ENCODE measurements at regions not wholly inside any gene's neighbourhood (a gene's known extent, or its start where the extent isn't known, plus 50 kb on each side); places are given as distances from the start of the nearest gene placed in this dataset.
"Not testable (repeated sequence)": the region's sequence is repeated elsewhere in the genome, so short reads cannot be mapped to it uniquely, and the experiment has no call there.

DNA sequence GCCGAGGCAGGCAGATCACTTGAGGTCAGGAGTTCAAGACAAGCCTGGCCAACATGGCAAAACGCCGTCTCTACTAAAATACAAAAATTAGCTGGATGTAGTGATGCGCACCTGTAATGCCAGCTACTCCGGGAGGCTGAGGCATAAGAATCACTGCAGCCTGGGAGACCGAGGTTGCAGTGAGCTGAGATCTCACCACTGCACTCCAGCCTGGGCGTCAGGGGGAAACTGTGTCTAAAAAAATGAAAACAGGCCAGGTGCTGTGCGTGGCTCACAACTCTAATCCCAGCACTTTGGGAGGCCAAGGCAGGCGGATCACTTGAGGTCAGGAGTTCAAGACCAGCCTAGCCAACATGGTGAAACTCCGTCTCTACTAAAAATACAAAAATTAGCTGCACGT lies 69.9 kb downstream of the C9orf50 start:
- H3K36me3 Mint-ChIP-seq; H3K4me3 Mint-ChIP-seq; H3K9me3 Mint-ChIP-seq; ATAC-seq (ENCODE audit: low read depth); H3K4me1 Mint-ChIP-seq; H3K27ac Mint-ChIP-seq; POLR2A ChIA-PET: not testable (repeated sequence)
- peak; percentile 20 for DNase-seq
- H3K27me3 Mint-ChIP-seq: peaks cover 40% of the 10 kb centered on the region

DNA sequence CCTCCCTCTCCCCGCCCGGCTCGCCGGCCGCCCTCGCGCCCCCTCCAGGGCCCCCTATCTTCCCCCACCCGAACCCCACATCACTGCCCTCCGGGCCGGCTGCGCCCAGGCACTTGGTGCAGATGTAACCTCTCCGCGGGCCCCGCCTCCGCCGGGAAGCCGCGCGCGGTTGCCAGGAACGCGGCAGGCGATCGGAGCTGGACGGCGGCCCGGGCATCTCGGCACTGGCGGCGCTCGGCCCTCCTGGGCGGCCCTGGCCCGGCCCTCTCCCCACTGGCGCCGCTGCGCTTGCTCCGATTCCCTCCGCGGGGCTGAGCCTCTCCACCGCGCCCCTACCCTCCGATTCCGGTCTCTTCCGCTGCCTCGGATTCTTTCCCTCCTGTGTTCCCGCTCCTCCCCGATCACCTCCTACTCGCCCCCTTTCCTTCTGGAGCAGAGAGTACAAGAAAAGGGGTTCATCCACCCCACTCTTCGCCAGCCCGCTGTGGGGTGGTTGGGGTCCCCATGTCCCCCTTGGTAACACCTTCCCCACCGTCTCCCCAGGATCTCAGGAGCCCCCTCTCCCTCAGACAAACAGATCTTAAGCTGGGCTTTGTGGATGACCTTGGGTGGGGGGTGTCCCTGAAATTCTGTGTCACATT lies 70.6 kb downstream of the C9orf50 start:
- DNase-seq: no peak
- H3K4me3 Mint-ChIP-seq: peak overlapping the region; percentile 74
- H3K36me3 Mint-ChIP-seq: no peaks in the 10 kb centered on the region
- no peak overlapping the region for H3K27ac Mint-ChIP-seq
- no peaks in the 10 kb centered on the region for H3K9me3 Mint-ChIP-seq
- POLR2A ChIA-PET: interaction anchor here (1.1 kb wide), 1 partner anchor 55 kb away, joined by 3 read pairs; no protein-coding TSS in a partner anchor
- peaks cover 5% of the 10 kb centered on the region for H3K4me1 Mint-ChIP-seq
- ATAC-seq (ENCODE audit: low read depth): peak; percentile 28
- H3K27me3 Mint-ChIP-seq: peaks cover 45% of the 10 kb centered on the region

DNA sequence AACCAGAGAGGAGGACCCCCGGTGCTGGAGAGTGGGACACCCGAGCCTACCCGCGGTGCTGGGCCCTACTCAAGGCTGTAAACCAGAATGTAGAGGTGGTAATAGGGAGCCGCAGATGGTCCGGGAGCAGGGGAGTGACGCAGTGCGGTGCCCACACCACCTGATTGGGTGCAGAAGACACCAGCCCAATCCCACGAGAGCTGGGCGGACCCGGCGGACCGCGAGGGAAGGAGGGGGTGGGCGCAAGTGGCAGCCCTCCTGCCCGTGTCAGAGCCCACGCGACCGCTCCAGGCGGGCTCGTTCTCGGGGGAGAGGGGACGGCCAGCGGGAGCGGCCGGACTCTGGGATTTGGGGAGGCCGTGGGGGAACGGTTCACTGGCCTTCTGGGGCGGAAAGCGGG lies 71.2 kb downstream of the C9orf50 start:
- Mint-ChIP-seq H3K9me3 (no peaks in the 10 kb centered on the region), H3K36me3 (no peaks in the 10 kb centered on the region), H3K4me1 (peaks cover 5% of the 10 kb centered on the region), H3K27me3 (peaks cover 48% of the 10 kb centered on the region), H3K4me3 (peak overlapping the region; percentile 66), H3K27ac (no peak overlapping the region)
- POLR2A ChIA-PET: interaction anchor here (1.1 kb wide), 1 partner anchor 56 kb away, joined by 3 read pairs; no protein-coding TSS in a partner anchor
- no peak for ATAC-seq (ENCODE audit: low read depth)
- no peak for DNase-seq

DNA sequence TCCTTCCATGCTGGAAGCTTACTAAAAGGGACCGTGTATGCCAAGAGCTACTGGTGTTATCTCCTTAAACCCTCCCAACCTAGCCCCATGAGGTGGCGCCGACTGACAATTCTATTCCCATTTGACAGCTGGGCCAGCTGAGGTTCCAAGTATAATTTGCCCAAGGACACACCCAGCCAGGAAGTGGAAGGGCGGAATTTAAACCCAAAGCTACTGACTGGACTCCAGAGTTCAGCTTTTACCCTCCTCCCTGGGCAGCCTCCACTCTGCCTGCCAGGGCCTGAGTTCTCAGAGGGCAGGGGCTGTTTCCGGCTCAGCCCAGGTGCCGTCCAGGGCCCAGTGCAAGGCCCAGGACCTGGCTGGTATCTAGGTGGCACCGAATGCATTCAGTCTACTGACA lies 71.8 kb downstream of the C9orf50 start:
- ATAC-seq (ENCODE audit: low read depth) (no peak), DNase-seq (no peak)
- Mint-ChIP-seq H3K36me3 (no peaks in the 10 kb centered on the region), H3K27ac (no peak overlapping the region), H3K4me3 (peak overlapping the region; percentile 66), H3K9me3 (no peaks in the 10 kb centered on the region), H3K27me3 (peaks cover 48% of the 10 kb centered on the region), H3K4me1 (peaks cover 5% of the 10 kb centered on the region)
- POLR2A ChIA-PET: no interaction called here

DNA sequence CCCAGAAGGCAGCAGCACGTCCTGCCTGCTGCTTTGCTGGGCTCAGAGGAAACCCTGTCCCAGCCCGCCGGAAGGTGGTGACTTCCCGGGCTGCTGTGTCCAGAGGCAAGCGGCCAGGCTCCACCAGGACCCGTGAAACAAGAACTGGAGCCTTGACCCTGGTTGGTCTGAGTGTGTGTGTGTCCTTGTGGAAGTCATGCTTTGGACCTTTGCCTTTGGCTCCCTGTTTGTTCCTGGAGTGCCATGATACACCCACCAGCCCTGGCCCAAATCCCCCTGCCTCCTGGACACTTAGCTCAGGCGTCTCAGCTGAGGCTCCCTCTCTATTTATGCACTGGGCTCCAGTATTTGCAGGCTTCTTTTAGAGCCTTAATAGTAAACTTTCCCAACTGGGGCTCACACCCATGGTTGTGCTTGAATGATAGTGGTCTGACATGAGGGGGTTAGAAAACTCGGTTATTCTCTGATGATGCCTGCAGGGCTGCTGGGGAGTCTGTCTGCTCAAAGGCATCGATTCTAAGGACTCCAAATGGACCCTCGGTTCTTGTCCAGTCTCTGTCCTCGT lies 72.2 kb downstream of the C9orf50 start:
- Mint-ChIP-seq H3K27me3 (peaks cover 46% of the 10 kb centered on the region), H3K36me3 (no peaks in the 10 kb centered on the region), H3K27ac (no peak overlapping the region), H3K4me1 (peaks cover 5% of the 10 kb centered on the region), H3K4me3 (no peak overlapping the region), H3K9me3 (no peaks in the 10 kb centered on the region)
- DNase-seq: no peak
- ATAC-seq (ENCODE audit: low read depth): no peak
- POLR2A ChIA-PET: interaction anchor here (1.0 kb wide), 1 partner anchor 408 kb away, joined by 3 read pairs; no protein-coding TSS in a partner anchor

DNA sequence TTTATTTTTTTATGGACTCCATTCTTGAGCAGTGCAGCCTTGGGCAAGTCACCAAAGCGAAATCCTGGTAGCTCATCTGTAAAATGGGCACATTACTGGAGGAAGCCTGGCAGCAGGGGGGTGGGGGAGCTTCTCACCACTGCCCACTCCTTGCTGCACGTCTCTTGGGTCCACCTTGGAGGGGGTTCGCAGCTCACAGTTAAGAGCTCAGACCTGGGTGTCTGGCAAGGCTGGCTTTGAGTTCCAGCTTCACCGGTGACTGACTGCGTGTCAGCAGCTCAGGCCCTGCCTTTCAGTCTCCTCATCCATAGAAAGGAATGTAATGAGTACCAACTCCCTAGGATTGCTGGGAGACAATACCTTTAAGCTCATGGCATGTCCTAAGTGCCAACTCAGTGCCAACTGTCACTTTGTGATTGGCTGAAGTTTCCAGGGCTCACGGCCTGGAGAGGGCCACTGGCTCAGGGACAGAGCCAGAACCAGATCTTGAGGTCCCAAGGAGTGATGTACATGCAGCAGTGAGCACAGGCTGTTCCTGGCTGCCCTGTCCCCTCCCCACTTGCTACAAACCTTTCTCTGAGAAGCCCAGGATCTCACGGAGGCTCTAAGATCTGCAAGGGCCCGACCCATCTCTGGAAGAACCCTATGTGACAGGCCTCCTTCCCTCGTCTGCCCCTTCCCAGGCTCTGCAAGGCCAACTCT lies 72.9 kb downstream of the C9orf50 start:
- POLR2A ChIA-PET: interaction anchor here (1.0 kb wide), 1 partner anchor 408 kb away, joined by 3 read pairs; no protein-coding TSS in a partner anchor
- no peaks in the 10 kb centered on the region for H3K36me3 Mint-ChIP-seq
- no peak overlapping the region for H3K27ac Mint-ChIP-seq
- DNase-seq (no peak), ATAC-seq (ENCODE audit: low read depth) (no peak)
- peaks cover 5% of the 10 kb centered on the region for H3K4me1 Mint-ChIP-seq
- H3K9me3 Mint-ChIP-seq: no peaks in the 10 kb centered on the region
- peaks cover 49% of the 10 kb centered on the region for H3K27me3 Mint-ChIP-seq
- no peak overlapping the region for H3K4me3 Mint-ChIP-seq

DNA sequence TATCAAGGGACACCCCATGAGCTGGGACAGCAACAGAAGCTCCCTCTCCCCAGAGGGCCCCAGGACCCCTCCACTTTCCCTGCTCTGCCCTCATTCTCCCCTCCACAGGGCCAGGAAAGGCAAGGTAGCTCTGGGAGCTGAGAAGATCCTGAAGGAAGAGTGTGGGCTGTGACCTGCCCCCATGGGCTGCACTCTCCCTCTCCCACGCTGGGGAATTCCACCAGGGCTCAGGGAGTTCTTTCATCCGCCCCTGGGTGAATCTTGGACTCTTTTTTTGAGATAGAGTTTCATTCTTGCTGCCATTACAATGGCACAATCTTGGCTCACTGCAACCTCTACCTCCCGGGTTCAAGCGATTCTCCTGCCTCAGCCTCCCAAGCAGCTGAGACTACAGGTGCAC lies 73.8 kb downstream of the C9orf50 start:
- ATAC-seq (ENCODE audit: low read depth) (no peak), DNase-seq (no peak)
- Mint-ChIP-seq H3K4me3 (no peak overlapping the region), H3K27ac (no peak overlapping the region), H3K4me1 (peaks cover 5% of the 10 kb centered on the region), H3K9me3 (no peaks in the 10 kb centered on the region), H3K36me3 (no peaks in the 10 kb centered on the region), H3K27me3 (peaks cover 46% of the 10 kb centered on the region)
- POLR2A ChIA-PET: no interaction called here

DNA sequence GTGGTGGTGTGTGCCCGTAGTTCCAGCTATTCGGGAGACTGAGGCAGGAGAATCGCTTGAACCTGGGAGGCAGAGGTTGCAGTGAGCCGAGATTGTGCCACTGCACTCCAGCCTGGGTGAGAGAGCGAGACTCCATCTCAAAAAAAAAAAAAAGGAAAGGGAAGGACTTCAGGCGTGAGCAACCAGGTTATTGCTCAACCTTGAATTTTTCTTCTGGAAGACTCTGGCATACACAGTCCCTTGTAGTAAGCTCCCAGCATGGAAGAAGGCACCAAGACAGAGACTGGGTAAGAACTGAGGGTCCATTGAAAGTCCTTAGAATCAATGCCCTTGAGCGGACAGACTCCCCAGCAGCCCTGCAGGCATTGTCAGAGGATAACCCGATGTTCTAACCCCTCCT lies 75.0 kb downstream of the C9orf50 start:
- H3K27ac Mint-ChIP-seq; H3K9me3 Mint-ChIP-seq; DNase-seq; H3K4me3 Mint-ChIP-seq; H3K4me1 Mint-ChIP-seq; H3K36me3 Mint-ChIP-seq; ATAC-seq (ENCODE audit: low read depth); POLR2A ChIA-PET: not testable (repeated sequence)
- H3K27me3 Mint-ChIP-seq: peaks cover 39% of the 10 kb centered on the region

DNA sequence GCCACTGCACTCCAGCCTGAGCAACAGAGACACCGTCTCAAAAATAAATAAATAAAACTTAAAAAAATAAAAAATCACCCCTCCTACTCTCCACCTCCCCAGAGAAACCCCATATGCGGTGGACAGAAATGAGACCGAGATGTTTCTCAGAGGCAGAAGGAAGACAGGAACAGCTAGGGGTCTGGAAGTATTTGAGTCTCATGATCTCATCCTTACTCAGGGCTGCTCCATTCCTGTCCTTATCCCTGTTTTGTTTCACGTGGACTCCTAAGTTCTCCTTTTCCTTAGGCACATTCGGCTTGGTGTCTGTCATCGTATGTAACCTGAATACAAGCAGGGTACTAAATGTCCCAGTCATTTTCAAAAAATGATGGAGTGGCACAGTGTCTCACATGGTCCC lies 76.1 kb downstream of the C9orf50 start:
- Mint-ChIP-seq H3K9me3 (peaks cover 2% of the 10 kb centered on the region), H3K27ac (no peak overlapping the region), H3K4me3 (no peak overlapping the region), H3K36me3 (no peaks in the 10 kb centered on the region), H3K27me3 (peaks cover 41% of the 10 kb centered on the region), H3K4me1 (peaks cover 1% of the 10 kb centered on the region)
- ATAC-seq (ENCODE audit: low read depth) (no peak), DNase-seq (no peak)
- POLR2A ChIA-PET: no interaction called here

DNA sequence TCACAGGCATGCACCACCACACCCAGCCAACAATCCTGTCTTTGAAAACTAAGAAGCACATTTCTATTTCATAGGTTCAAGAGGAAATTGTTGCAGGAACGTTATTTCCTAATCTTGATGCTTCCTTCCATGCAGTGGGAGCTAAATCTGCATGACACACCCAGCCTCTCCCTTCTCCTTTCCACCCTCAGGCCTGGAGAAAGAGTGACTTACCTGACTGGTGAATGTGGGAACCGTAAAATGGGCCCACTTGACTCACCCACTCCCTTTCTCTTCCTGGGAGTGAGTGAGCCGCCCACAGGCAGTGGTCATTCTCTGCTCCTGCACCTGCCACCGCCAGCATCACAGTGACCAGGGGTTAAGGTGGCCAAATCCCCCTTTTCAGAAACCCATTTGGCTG lies 78.2 kb downstream of the C9orf50 start:
- no peak for ATAC-seq (ENCODE audit: low read depth)
- Mint-ChIP-seq H3K36me3 (peaks cover 4% of the 10 kb centered on the region), H3K27me3 (peaks cover 42% of the 10 kb centered on the region), H3K4me3 (no peak overlapping the region), H3K4me1 (no peaks in the 10 kb centered on the region), H3K27ac (no peak overlapping the region), H3K9me3 (peaks cover 8% of the 10 kb centered on the region)
- POLR2A ChIA-PET: no interaction called here
- DNase-seq: no peak

DNA sequence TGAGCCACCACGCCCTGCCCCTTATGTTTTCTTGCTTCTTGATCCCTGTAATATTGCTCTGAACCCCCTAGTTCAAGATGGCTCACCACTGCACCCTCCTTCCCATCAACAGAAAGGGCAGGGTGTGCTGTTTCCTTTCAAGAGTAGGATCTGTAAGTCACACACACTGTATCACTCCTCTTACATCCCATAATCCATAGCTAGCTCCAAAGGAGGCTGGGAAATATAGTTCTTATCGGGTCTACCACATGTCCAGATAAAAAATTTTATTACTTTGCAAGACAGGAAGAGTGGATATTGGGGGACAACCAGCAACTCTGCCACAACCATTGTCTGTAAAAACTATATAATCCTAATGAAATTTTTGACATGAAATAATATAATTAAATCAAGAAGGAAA lies 79.6 kb downstream of the C9orf50 start:
- no peak for DNase-seq
- H3K4me1 Mint-ChIP-seq: no peaks in the 10 kb centered on the region
- H3K27ac Mint-ChIP-seq: no peak overlapping the region
- ATAC-seq (ENCODE audit: low read depth): no peak
- H3K36me3 Mint-ChIP-seq: peaks cover 4% of the 10 kb centered on the region
- peaks cover 8% of the 10 kb centered on the region for H3K9me3 Mint-ChIP-seq
- POLR2A ChIA-PET: no interaction called here
- H3K4me3 Mint-ChIP-seq: no peak overlapping the region
- peaks cover 32% of the 10 kb centered on the region for H3K27me3 Mint-ChIP-seq

DNA sequence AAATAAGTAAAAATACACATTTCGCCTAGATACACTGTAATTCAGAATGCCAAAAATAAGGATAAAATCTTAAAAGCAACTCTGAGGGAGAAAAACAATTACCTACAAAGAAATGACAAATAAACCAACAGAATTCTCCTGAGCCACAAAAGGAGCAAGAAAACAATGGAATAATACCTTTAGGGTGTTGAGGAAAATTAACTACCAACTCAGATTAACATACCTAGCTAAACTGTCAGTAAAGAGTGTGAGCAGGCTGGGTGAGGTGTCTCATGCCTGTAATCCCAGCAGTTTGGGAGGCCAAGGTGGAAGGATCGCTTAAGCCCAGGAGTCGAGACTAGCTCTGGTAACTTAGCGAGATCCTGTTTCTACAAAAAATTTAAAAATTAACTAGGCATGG lies 81.5 kb downstream of the C9orf50 start:
- POLR2A ChIA-PET: no interaction called here
- H3K36me3 Mint-ChIP-seq: peaks cover 4% of the 10 kb centered on the region
- no peak overlapping the region for H3K27ac Mint-ChIP-seq
- peaks cover 8% of the 10 kb centered on the region for H3K9me3 Mint-ChIP-seq
- no peaks in the 10 kb centered on the region for H3K4me1 Mint-ChIP-seq
- H3K27me3 Mint-ChIP-seq: peaks cover 26% of the 10 kb centered on the region
- ATAC-seq (ENCODE audit: low read depth): no peak
- H3K4me3 Mint-ChIP-seq: no peak overlapping the region
- DNase-seq: no peak

DNA sequence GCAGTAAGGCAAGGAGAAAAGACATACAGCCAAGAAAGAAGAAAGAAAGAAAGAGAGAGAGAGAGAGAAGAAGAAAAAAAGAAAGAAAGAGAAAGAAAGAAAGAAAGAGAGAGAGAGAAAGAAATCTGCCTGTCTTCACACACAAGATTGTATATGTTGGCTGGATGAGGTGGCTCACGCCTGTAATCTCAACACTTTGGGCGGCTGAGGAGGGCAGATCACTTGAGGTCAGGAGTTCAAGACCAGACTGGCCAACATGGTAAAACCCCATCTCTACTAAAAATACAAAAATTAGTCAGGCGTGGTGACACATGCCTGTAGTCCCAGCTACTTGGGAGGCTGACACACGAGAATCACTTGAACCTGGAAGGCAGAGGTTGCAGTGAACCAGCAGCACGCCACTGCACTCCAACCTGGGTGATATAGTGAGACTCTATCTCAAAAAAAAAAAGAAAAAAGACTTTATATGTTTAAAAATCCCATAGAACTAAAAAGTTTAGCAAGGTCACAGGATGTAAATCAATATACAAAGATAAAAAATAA lies 89.0 kb downstream of the C9orf50 start:
- H3K27ac Mint-ChIP-seq; ATAC-seq (ENCODE audit: low read depth); H3K36me3 Mint-ChIP-seq; DNase-seq; H3K4me3 Mint-ChIP-seq; POLR2A ChIA-PET; H3K4me1 Mint-ChIP-seq: not testable (repeated sequence)
- H3K27me3 Mint-ChIP-seq: peaks cover 15% of the 10 kb centered on the region
- peaks cover 11% of the 10 kb centered on the region for H3K9me3 Mint-ChIP-seq

DNA sequence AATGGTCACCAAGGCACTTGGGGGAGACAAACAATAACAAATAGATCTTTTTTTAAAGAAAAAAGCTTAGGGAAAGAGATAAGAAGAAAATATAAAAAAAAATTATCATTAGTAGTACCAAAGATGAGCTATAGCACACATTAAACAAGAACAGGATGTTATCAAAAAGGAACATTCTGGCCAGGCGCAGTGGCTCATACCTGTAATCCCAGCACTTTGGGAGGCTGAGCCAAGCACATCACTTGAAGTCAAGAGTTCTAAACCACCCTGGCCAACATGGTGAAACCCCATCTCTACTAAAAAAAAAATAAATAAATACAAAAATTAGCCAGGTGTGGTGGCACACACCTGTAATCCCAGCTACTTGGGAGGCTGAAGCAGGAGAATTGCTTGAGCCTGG lies 92.9 kb downstream of the C9orf50 start:
- H3K9me3 Mint-ChIP-seq: peaks cover 13% of the 10 kb centered on the region
- not testable (repeated sequence) for DNase-seq; H3K4me3 Mint-ChIP-seq; H3K36me3 Mint-ChIP-seq; H3K27ac Mint-ChIP-seq; ATAC-seq (ENCODE audit: low read depth); H3K4me1 Mint-ChIP-seq
- peaks cover 14% of the 10 kb centered on the region for H3K27me3 Mint-ChIP-seq
- POLR2A ChIA-PET: interaction anchor here (0.6 kb wide), 1 partner anchor 359 kb away, joined by 3 read pairs; no protein-coding TSS in a partner anchor
